HL-60 (cell line): ENCODE measurements at regions not wholly inside any gene's neighbourhood (a gene's known extent, or its start where the extent isn't known, plus 50 kb on each side); places are given as distances from the start of the nearest gene placed in this dataset.

Experiments
- DNase-seq, 2 experiments: peaks; one replicate each; pipeline ENCODE4 v3.0.0-alpha.2; 2010 to 2020; ENCODE audit warnings: low read depth in 1 of 2, low spot score in 1 of 2
- H3K27ac ChIP-seq: fragments of 250-450 bp; sonication (Bioruptor Pico); replicated peaks from 2 replicates; pipeline ENCODE4 v1.5.1; 2020; ENCODE audit warnings: mild to moderate bottlenecking, moderate library complexity
- H3K27me3 ChIP-seq: fragments of 250-450 bp; sonication (Bioruptor Pico); 2 replicates; pipeline ENCODE4 v1.5.1; 2021; ENCODE audit warnings: mild to moderate bottlenecking, moderate library complexity; ENCODE audit not compliant: insufficient read depth, poor library complexity, severe bottlenecking
- H3K4me3 ChIP-seq: replicated peaks from 2 replicates; pipeline ENCODE4 v1.5.1; 2011; ENCODE audit warnings: mild to moderate bottlenecking, control low read depth, low read length; ENCODE audit not compliant: insufficient read depth
- CTCF ChIP-seq: IDR thresholded peaks from one replicate; pipeline ENCODE4 v1.5.1; 2011; ENCODE audit warnings: low read length, control low read depth, inconsistent platforms; ENCODE audit not compliant: insufficient read depth
- GABPA ChIP-seq: IDR thresholded peaks from 2 replicates; pipeline ENCODE4 v1.6.1; 2012; ENCODE audit warnings: low read depth
- POLR2AphosphoS5 ChIP-seq: IDR thresholded peaks from 2 replicates; pipeline ENCODE4 v1.6.1; 2012; ENCODE audit warnings: low read depth
- REST ChIP-seq: IDR thresholded peaks from 2 replicates; pipeline ENCODE4 v1.6.1; 2012; ENCODE audit warnings: low read depth; ENCODE audit not compliant: insufficient replicate concordance
- SPI1 ChIP-seq: IDR thresholded peaks from 2 replicates; pipeline ENCODE4 v1.6.1; 2012; ENCODE audit warnings: low read depth, mild to moderate bottlenecking, borderline replicate concordance

GRCh38 chr16:73213732-73214455 lies 166.0 kb upstream of the ZFHX3 start:
- TF ChIP-seq CTCF, result no peak
- TF ChIP-seq REST, result no peak
- no peak for TF ChIP-seq GABPA
- TF ChIP-seq POLR2AphosphoS5, result no peak
- TF ChIP-seq SPI1, result no peak
- no peak overlapping the region for H3K27ac ChIP-seq
- no peaks in the 10 kb centered on the region for H3K27me3 ChIP-seq
- no peak overlapping the region for H3K4me3 ChIP-seq
- DNase-seq, result no peak

- Histone ChIP-seq H3K4me3 (no peak overlapping the region), H3K27me3 (no peaks in the 10 kb centered on the region), H3K27ac (no peak overlapping the region)
- no peak for DNase-seq
- TF ChIP-seq REST (no peak), SPI1 (no peak), GABPA (no peak), CTCF (no peak), POLR2AphosphoS5 (no peak)
Observed at GRCh38 chr16:73212431-73212830, 164.5 kb upstream of the ZFHX3 start.

GRCh38 chr16:73210686-73211085 lies 162.8 kb upstream of the ZFHX3 start:
- DNase-seq, result no peak
- Histone ChIP-seq H3K27me3 (no peaks in the 10 kb centered on the region), H3K4me3 (no peak overlapping the region), H3K27ac (no peak overlapping the region)
- TF ChIP-seq SPI1 (no peak), REST (no peak), POLR2AphosphoS5 (no peak), CTCF (no peak), GABPA (no peak)
